CD4-positive, alpha-beta T cell (primary cell): ENCODE measurements at regions not wholly inside any gene's neighbourhood (a gene's known extent, or its start where the extent isn't known, plus 50 kb on each side); places are given as distances from the start of the nearest gene placed in this dataset.

Experiments
- ATAC-seq: fragments of 200-7000 bp; cut with Tn5 transposase; one replicate; pipeline ENCODE4 v1.10.0; 2022; ENCODE audit warnings: mild to moderate bottlenecking; ENCODE audit not compliant: poor library complexity
- CTCF ChIA-PET: fragments of 350-600 bp; sonication (Branson Sonifier 250); formaldehyde crosslinking; loops from one replicate; lab custom pipeline; 2021; ENCODE audit warnings: antibody characterized with exemption, inconsistent platforms; lab: Charles Lee
- POLR2A ChIA-PET: fragments of 350-600 bp; sonication (Branson Sonifier 250); formaldehyde crosslinking; loops from one replicate; lab custom pipeline; 2021; ENCODE audit warnings: antibody characterized with exemption, inconsistent platforms; lab: Charles Lee
- DNase-seq, 14 experiments: peaks; one replicate each; pipeline ENCODE4 v3.0.0-alpha.2; 2013 to 2020; ENCODE audit warnings: mixed read lengths in 2 of 14
- H3K27ac ChIP-seq, 2 donors: one replicate each; pipeline versions ENCODE4 v1.5.1 to v1.7.0; 2013; ENCODE audit warnings: low read length in 2 of 2, low read depth in 1 of 2, mild to moderate bottlenecking in 1 of 2
- H3K27me3 ChIP-seq, 2 experiments: 1 replicate in 1 of 2; 2 replicates in 1 of 2; pipeline versions ENCODE4 v1.6.1 to v1.7.0; 2013; ENCODE audit warnings: low read length in 2 of 2, control low read depth in 1 of 2, mild to moderate bottlenecking in 1 of 2, moderate library complexity in 1 of 2; ENCODE audit not compliant: insufficient read depth in 2 of 2, control insufficient read depth in 1 of 2
- H3K36me3 ChIP-seq: one replicate; pipeline ENCODE4 v1.6.1; 2013; ENCODE audit warnings: low read length, control low read depth; ENCODE audit not compliant: insufficient read depth
- H3K4me1 ChIP-seq: one replicate; pipeline ENCODE4 v1.6.1; 2013; ENCODE audit warnings: low read length, control low read depth; ENCODE audit not compliant: insufficient read depth
- H3K4me3 ChIP-seq: one replicate; pipeline ENCODE4 v1.5.1; 2013; ENCODE audit warnings: mild to moderate bottlenecking, low read length, moderate library complexity
- H3K9me3 ChIP-seq, 2 experiments: 1 replicate in 1 of 2; 2 replicates in 1 of 2; pipeline versions ENCODE4 v1.6.1 to v1.7.0; 2013; ENCODE audit warnings: low read length in 2 of 2, mild to moderate bottlenecking in 2 of 2, control low read depth in 1 of 2, moderate library complexity in 1 of 2; ENCODE audit not compliant: control insufficient read depth in 1 of 2, insufficient read depth in 1 of 2
- H3K27ac Mint-ChIP-seq: one replicate; pipeline ENCODE4 v1.8.0; 2020; ENCODE audit warnings: mixed read lengths
- H3K27me3 Mint-ChIP-seq: one replicate; pipeline ENCODE4 v1.8.0; 2021; ENCODE audit warnings: mixed read lengths
- H3K36me3 Mint-ChIP-seq: one replicate; pipeline ENCODE4 v1.8.0; 2021; ENCODE audit warnings: low read depth, mixed read lengths
- H3K4me1 Mint-ChIP-seq: one replicate; pipeline ENCODE4 v1.8.0; 2021; ENCODE audit warnings: low read depth, mixed read lengths
- H3K4me3 Mint-ChIP-seq: one replicate; pipeline ENCODE4 v1.8.0; 2020; ENCODE audit warnings: mild to moderate bottlenecking, mixed read lengths
- H3K9me3 Mint-ChIP-seq: one replicate; pipeline ENCODE4 v1.8.0; 2020; ENCODE audit warnings: mixed read lengths
- intact Hi-C, 2 experiments: fragments of 100-400 bp; cut with DNase I in 1 of 2; cut with micrococcal nuclease in 1 of 2; formaldehyde crosslinking; loops; one replicate each; pipeline versions ENCODE4 v1.15.1 to v1.9.0; 2023 to 2025; cut with DNase I, micrococcal nuclease
- TF ChIP-seq, protein P1 (sequence below): fragments of 200-600 bp; IDR thresholded peaks from one replicate; pipeline ENCODE4 v1.8.0; 2022; ENCODE audit warnings: antibody characterized with exemption, mild to moderate bottlenecking

DNA sequence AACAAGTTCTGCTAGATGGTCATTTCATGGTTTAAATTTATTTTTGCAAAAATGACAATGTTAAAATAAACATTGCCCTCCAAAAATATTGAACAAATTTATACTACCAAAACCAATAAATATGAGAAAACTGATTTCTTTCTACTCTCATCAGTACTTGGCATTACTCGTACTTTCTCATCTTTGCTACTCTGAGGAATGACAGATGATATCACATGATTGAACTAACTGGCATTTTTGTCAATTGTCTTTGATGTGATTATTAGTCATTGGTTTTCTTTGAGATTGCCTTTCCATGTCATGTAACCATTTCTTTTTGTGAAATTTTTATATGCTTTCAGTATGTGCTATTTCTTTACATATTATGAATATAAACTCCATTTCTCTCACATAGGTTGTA is 167.0 kb upstream of the ITGA4 start:
- Histone ChIP-seq H3K4me3 (no peak overlapping the region), H3K27ac (no peak overlapping the region), H3K4me1 (no peaks in the 10 kb centered on the region), H3K36me3 (peaks cover 8% of the 10 kb centered on the region), H3K27me3 (no peaks in the 10 kb centered on the region), H3K9me3 (peaks cover 0 to 8% of the 10 kb centered on the region in 2 experiments)
- Mint-ChIP-seq H3K27me3 (no peaks in the 10 kb centered on the region), H3K4me3 (no peak overlapping the region), H3K36me3 (peaks cover 20% of the 10 kb centered on the region), H3K9me3 (peaks cover under 1% of the 10 kb centered on the region), H3K27ac (no peak overlapping the region), H3K4me1 (peaks cover 11% of the 10 kb centered on the region)
- ChIA-PET CTCF (no interaction called here), POLR2A (interaction anchor here (1.2 kb wide), 1 partner anchor 166 kb away, joined by 3 read pairs; no protein-coding TSS in a partner anchor)
- DNase-seq (no peak), ATAC-seq (no peak)
- TF ChIP-seq, protein P1, sequence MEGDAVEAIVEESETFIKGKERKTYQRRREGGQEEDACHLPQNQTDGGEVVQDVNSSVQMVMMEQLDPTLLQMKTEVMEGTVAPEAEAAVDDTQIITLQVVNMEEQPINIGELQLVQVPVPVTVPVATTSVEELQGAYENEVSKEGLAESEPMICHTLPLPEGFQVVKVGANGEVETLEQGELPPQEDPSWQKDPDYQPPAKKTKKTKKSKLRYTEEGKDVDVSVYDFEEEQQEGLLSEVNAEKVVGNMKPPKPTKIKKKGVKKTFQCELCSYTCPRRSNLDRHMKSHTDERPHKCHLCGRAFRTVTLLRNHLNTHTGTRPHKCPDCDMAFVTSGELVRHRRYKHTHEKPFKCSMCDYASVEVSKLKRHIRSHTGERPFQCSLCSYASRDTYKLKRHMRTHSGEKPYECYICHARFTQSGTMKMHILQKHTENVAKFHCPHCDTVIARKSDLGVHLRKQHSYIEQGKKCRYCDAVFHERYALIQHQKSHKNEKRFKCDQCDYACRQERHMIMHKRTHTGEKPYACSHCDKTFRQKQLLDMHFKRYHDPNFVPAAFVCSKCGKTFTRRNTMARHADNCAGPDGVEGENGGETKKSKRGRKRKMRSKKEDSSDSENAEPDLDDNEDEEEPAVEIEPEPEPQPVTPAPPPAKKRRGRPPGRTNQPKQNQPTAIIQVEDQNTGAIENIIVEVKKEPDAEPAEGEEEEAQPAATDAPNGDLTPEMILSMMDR: no peak
- intact Hi-C loops: no loop called here

DNA sequence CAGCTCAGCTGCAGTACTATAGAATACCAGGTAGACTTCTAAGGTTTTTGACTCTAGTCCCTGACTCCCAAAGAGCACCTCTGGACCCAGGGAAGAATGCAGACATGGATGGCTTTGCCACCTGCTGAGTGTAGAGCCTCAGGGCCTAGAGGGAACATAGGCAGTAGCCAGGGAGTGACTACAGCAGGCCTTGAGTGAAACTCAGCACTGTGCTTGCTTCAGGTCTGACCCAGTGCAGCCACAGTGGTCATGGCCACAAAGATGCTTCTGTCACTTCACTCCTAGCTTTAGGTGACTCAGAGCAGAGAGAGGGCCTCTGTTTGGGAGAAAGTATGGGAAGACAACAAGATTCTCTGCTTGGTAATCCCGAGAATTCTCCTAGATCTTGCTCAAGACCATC is 162.2 kb upstream of the ITGA4 start:
- no peak for DNase-seq
- Mint-ChIP-seq H3K4me1 (peaks cover 13% of the 10 kb centered on the region), H3K36me3 (peaks cover 47% of the 10 kb centered on the region), H3K4me3 (no peak overlapping the region), H3K9me3 (peaks cover 12% of the 10 kb centered on the region), H3K27me3 (no peaks in the 10 kb centered on the region), H3K27ac (no peak overlapping the region)
- Histone ChIP-seq H3K9me3 (peaks cover 8 to 27% of the 10 kb centered on the region in 2 experiments), H3K27ac (no peak overlapping the region), H3K36me3 (peaks cover 8% of the 10 kb centered on the region), H3K4me3 (no peak overlapping the region), H3K27me3 (no peaks in the 10 kb centered on the region), H3K4me1 (no peaks in the 10 kb centered on the region)
- ChIA-PET POLR2A (no interaction called here), CTCF (no interaction called here)
- no peak for ATAC-seq
- intact Hi-C loops: no loop called here
- TF ChIP-seq, protein P1: no peak

DNA sequence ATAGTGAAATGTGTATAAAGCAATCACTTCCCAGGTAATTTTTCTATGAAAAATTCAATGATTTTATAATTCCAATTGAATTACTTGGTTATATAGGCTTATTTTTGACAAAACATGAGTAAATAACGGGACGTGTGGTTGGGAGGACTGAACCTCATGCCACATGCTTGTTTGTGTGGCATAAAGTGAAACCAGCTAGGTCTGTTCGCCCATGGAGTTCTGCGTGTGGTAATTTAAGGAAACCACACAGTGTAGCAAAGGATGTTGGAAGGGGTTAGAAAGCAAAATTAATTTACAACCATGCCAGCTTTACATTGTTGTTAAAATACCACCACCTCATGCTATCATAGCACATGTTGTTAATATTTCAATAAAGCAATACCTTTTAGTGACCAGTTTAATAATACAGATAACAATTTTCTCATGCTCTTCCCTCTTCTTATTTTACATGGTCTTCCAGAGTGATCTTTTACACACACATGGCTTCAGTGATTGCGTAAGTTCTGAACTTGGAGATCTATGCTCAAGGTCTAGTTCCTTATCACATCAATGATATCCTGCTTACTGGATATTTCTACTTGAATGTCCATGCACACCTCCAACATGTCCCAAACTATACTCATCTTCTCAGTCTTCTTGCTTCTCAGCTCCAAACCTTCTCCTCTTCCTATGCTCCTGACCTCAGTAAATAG is 156.4 kb upstream of the ITGA4 start:
- peak overlapping the region; percentile 70 for H3K4me3 Mint-ChIP-seq
- peak overlapping the region; percentile 19 for H3K4me3 ChIP-seq
- peak overlapping the region; percentile 85 for H3K27ac Mint-ChIP-seq
- no peaks in the 10 kb centered on the region for H3K27me3 Mint-ChIP-seq
- TF ChIP-seq, protein P1: no peak
- H3K9me3 ChIP-seq: peaks cover 0 to 23% of the 10 kb centered on the region in 2 experiments
- DNase-seq (peak in 10 of 14 experiments; percentile 11 to 88 (median 36)), ATAC-seq (peak; percentile 80)
- peaks cover 10% of the 10 kb centered on the region for H3K9me3 Mint-ChIP-seq
- H3K36me3 Mint-ChIP-seq: peaks cover 30% of the 10 kb centered on the region
- H3K4me1 ChIP-seq: peaks cover 23% of the 10 kb centered on the region
- H3K27ac ChIP-seq: peak overlapping the region; percentile 37 to 46
- POLR2A ChIA-PET: interaction anchor here (0.7 to 3.0 kb wide), 16 partner anchors 9 to 177 kb away, joined by 3 to 28 read pairs (median 4); partner anchors contain the start of gene ITGA4
- intact Hi-C loops: loop anchor here (5.0 to 10.0 kb wide), 3 partner anchors 76 to 168 kb away; partner anchors contain the start of gene ITGA4 (in 1 of the 2)
- CTCF ChIA-PET: interaction anchor here (0.6 to 1.5 kb wide), 2 partner anchors 90 to 206 kb away, joined by 3 read pairs; no protein-coding TSS in a partner anchor
- no peaks in the 10 kb centered on the region for H3K27me3 ChIP-seq
- H3K4me1 Mint-ChIP-seq: peaks cover 61% of the 10 kb centered on the region
- no peaks in the 10 kb centered on the region for H3K36me3 ChIP-seq
